Spleen (tissue), 7 donors: ENCODE measurements at regions not wholly inside any gene's neighbourhood (a gene's known extent, or its start where the extent isn't known, plus 50 kb on each side); places are given as distances from the start of the nearest gene placed in this dataset.
"Not testable (repeated sequence)": the region's sequence is repeated elsewhere in the genome, so short reads cannot be mapped to it uniquely, and the experiment has no call there.

Experiments used
- POLR2A ChIP-seq, 3 donors: fragments of 450-650 bp; IDR thresholded peaks; one replicate each; pipeline ENCODE4 v1.5.1; 2017; ENCODE audit warnings: antibody characterized with exemption in 3 of 3, mild to moderate bottlenecking in 1 of 3
- TF ChIP-seq, protein P1 (sequence below), 11 experiments: fragments of 200-600 bp in 7 of 11; fragments of 450-650 bp in 4 of 11; sonication (generic) in 4 of 11; IDR thresholded peaks in 8 of 11; conservative IDR thresholded peaks in 3 of 11; 1 replicate in 7 of 11; 2 replicates in 4 of 11; pipeline versions ENCODE4 v1.4.0 to v1.8.0; 2016 to 2021; ENCODE audit warnings: antibody characterized with exemption in 11 of 11, inconsistent platforms in 4 of 11, mild to moderate bottlenecking in 1 of 11
- donor health status: DM: no; HTN: no; CAD: no; lungs with moderate emphysema.
- donor health status: DM: no; HTN: no; CAD: no.
- donor health status: DM: no; HTN: no; CAD: no.

DNA sequence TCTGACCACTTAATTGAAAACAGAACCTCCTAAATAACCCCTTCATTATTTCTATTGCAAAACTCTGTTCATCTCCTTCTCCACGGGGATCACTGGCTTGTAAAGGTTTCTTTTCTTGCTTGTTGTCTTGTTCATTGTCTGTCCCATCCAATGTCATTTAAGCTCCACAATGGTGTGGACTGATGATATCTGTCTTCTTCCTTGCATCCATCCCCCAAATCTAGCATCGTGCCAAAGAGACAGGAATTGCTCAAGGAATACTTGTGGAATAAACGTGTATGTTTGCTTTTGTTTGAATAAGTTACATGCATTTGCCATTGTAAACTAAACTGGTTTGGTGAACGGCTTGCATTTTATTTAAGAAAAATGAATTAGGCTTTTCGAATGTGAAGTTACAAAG is 306.8 kb upstream of the POM121L12 start:
- TF ChIP-seq, protein P1, sequence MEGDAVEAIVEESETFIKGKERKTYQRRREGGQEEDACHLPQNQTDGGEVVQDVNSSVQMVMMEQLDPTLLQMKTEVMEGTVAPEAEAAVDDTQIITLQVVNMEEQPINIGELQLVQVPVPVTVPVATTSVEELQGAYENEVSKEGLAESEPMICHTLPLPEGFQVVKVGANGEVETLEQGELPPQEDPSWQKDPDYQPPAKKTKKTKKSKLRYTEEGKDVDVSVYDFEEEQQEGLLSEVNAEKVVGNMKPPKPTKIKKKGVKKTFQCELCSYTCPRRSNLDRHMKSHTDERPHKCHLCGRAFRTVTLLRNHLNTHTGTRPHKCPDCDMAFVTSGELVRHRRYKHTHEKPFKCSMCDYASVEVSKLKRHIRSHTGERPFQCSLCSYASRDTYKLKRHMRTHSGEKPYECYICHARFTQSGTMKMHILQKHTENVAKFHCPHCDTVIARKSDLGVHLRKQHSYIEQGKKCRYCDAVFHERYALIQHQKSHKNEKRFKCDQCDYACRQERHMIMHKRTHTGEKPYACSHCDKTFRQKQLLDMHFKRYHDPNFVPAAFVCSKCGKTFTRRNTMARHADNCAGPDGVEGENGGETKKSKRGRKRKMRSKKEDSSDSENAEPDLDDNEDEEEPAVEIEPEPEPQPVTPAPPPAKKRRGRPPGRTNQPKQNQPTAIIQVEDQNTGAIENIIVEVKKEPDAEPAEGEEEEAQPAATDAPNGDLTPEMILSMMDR (IDR thresholded peaks at IDR 0.05 in 8 of 11, conservative IDR thresholded peaks at IDR 0.05 in 3 of 11): not testable (repeated sequence)
- TF ChIP-seq POLR2A (IDR thresholded peaks at IDR 0.05): not testable (repeated sequence)
